Urinary bladder (tissue), 3 donors: ENCODE measurements at regions not wholly inside any gene's neighbourhood (a gene's known extent, or its start where the extent isn't known, plus 50 kb on each side); places are given as distances from the start of the nearest gene placed in this dataset.
"Not testable (repeated sequence)": the region's sequence is repeated elsewhere in the genome, so short reads cannot be mapped to it uniquely, and the experiment has no call there.

Experiments used
- DNase-seq: peaks from one replicate; pipeline ENCODE4 v3.0.0-alpha.2; 2015; ENCODE audit errors: extremely low spot score
- H3K27ac ChIP-seq: one replicate; pipeline ENCODE4 v1.5.1; 2013; ENCODE audit warnings: low read depth, mild to moderate bottlenecking, moderate library complexity
- H3K36me3 ChIP-seq: one replicate; pipeline ENCODE4 v1.6.1; 2013; ENCODE audit warnings: mild to moderate bottlenecking, moderate library complexity; ENCODE audit not compliant: insufficient read depth
- H3K4me1 ChIP-seq: one replicate; pipeline ENCODE4 v1.6.1; 2013; ENCODE audit warnings: mild to moderate bottlenecking, moderate library complexity; ENCODE audit not compliant: insufficient read depth
- H3K4me3 ChIP-seq: one replicate; pipeline ENCODE4 v1.5.1; 2013; ENCODE audit warnings: low read depth, low read length
- WGBS: extraction: QIAGEN DNeasy Blood & Tissue Kit; methylation state at CpG from one replicate; pipeline ENCODE4 v1.1.7; 2013; 5-methylcytosine and 5-hydroxymethylcytosine counted together
- donor health status: healthy with polysubstance abuse.
- donor health status: healthy.

GRCh38 chr4:57729775-57730570, 619.8 kb upstream of the IGFBP7 start:
- not testable (repeated sequence) for H3K27ac ChIP-seq, H3K4me3 ChIP-seq, H3K4me1 ChIP-seq, H3K36me3 ChIP-seq, DNase-seq
- WGBS, result 92% methylated on average over 33 of the region's 33 CpGs

DNA sequence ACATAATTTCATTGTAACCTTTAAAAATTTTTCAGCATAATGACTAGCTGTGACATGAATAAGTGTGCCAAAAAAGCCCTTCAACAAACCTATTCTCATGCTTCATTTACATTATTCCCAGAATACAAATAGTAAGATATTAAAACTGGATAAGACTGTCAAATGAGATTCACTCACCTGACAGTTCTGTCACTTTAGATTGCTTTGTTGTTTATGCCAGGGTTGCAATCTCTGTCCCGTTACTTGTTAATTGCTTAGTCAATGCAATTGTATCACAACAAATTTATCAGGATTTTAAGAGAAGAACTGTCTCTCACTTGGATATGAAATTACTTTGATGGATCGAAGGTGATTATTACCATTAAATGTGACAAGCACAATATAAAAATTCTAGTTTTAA, 616.0 kb upstream of the IGFBP7 start:
- DNase-seq, result no peak
- Histone ChIP-seq H3K4me1 (no peaks in the 10 kb centered on the region), H3K4me3 (no peak overlapping the region), H3K36me3 (no peaks in the 10 kb centered on the region), H3K27ac (no peak overlapping the region)
- 93% methylated on average over 2 of the region's 2 CpGs for WGBS

DNA sequence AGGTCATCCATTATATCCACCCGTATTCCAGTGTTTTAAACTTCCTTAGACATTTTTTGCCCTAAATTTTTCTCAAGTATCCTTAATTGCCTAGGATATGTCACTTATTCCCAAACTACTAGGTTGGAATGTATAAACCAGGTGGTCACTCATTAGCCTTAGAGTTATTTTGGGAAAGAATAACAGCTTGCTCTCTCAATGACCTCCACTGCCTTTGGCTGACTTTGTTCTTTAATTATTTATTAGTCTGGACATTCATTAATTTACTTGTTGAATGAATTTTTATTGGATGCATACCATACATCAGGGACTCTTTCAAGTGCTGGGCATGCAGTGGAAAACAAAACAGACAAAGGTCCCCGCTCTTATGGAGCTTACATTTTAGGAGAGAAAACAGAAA, 609.3 kb upstream of the IGFBP7 start:
- 82% methylated on average over 2 of the region's 2 CpGs for WGBS
- no peak for DNase-seq
- no peak overlapping the region for H3K4me3 ChIP-seq
- no peaks in the 10 kb centered on the region for H3K4me1 ChIP-seq
- no peak overlapping the region for H3K27ac ChIP-seq
- no peaks in the 10 kb centered on the region for H3K36me3 ChIP-seq

GRCh38 chr4:57714313-57714712, 604.1 kb upstream of the IGFBP7 start:
- H3K4me1 ChIP-seq, H3K27ac ChIP-seq, H3K4me3 ChIP-seq, H3K36me3 ChIP-seq, DNase-seq: not testable (repeated sequence)
- 90% methylated on average over 10 of the region's 10 CpGs for WGBS

DNA sequence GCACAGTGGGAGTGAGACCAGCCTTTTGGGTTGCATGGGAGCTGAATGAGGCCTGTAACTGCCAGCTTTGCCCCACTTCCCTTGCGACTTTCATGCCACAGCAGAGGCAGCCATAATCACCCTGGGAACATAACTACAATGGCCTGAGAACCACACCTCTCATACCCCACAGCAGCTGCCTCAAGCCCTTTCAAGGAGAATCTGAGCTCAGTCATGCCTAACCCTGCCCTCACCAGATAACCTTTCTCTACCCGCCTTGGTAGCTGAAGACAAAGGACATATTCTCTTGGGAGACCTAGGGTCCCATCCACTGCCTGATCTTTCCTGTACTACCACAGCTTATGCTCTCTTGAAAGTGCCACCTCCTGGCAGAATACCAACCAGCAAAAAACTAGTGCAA, 599.9 kb upstream of the IGFBP7 start:
- H3K4me1 ChIP-seq, result no peaks in the 10 kb centered on the region
- no peak for DNase-seq
- no peak overlapping the region for H3K27ac ChIP-seq
- H3K36me3 ChIP-seq, result no peaks in the 10 kb centered on the region
- 82% methylated on average over 2 of the region's 2 CpGs for WGBS
- no peak overlapping the region for H3K4me3 ChIP-seq

DNA sequence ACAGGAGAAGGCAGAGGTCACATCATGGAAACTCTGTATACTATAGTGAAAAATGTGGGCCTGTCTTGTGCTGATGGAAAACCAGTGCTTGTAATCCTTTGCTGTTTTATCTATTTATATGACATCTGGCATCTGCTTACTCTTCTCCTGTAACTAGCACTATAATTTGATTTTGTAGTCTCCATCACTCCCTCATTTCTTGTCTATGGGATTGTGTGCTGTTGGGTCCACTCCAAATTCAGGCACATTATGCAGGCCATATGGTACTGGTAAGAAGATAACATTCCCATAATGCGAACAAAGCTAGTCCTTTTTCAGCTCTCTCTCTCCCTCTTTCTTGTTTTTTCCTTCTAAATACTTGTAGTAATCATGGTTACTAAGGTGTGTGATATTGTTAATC, 581.2 kb upstream of the IGFBP7 start:
- DNase-seq, result peak; percentile 15
- no peak overlapping the region for H3K27ac ChIP-seq
- no peak overlapping the region for H3K4me3 ChIP-seq
- no peaks in the 10 kb centered on the region for H3K36me3 ChIP-seq
- 83% methylated on average over 1 of the region's 1 CpG for WGBS
- H3K4me1 ChIP-seq, result no peaks in the 10 kb centered on the region

DNA sequence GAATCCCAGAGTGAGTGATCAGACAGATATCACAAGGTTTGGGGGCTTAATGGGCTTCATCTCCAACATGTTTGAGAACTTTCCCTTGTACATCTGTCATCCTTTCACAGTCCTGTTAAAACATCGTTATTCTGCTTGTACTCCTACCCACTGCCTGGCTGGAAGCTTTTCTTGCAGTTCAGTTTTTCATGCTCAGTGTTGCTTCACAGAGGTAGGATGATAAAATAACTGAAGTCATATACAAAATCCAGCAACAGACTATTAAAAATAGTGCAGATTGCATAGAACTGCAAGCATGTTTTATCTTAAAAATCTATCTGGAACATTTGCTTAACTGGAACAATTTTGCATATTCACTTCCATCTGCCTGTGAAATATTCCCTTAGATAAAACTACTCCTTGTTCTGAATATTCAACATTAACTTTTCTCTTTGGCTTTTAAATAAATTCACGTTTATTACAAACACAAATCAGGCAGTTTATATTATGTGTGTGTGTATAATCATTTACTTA, 579.6 kb upstream of the IGFBP7 start:
- WGBS, result 40% methylated on average over 2 of the region's 2 CpGs
- Histone ChIP-seq H3K36me3 (no peaks in the 10 kb centered on the region), H3K27ac (no peak overlapping the region), H3K4me3 (no peak overlapping the region), H3K4me1 (no peaks in the 10 kb centered on the region)
- no peak for DNase-seq

- Histone ChIP-seq H3K4me3 (no peak overlapping the region), H3K4me1 (no peaks in the 10 kb centered on the region), H3K27ac (no peak overlapping the region), H3K36me3 (no peaks in the 10 kb centered on the region)
- DNase-seq, result no peak
These were observed 572.1 kb upstream of the IGFBP7 start for GRCh38 chr4:57682275-57682674.

DNA sequence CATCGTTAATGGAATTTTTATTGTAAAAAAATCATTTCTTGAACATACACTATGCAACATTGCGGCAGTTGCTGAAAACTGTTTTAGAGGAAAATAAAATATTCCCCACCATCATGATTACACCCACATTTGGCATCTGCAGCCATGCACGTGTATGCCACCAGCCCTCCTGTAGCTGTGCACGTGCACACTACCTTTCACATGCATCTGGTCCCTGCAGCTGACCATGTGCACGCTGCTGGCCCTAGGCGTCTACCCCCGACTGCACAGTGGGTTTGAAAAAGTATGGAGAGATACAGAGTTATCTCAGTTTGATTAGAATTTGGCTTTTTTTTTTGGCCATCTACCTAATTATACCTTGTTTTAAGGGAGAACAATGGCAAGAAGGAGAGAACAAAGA, 569.8 kb upstream of the IGFBP7 start:
- WGBS, result 85% methylated on average over 7 of the region's 7 CpGs
- no peak overlapping the region for H3K27ac ChIP-seq
- DNase-seq, result no peak
- no peaks in the 10 kb centered on the region for H3K36me3 ChIP-seq
- H3K4me3 ChIP-seq, result no peak overlapping the region
- H3K4me1 ChIP-seq, result no peaks in the 10 kb centered on the region

DNA sequence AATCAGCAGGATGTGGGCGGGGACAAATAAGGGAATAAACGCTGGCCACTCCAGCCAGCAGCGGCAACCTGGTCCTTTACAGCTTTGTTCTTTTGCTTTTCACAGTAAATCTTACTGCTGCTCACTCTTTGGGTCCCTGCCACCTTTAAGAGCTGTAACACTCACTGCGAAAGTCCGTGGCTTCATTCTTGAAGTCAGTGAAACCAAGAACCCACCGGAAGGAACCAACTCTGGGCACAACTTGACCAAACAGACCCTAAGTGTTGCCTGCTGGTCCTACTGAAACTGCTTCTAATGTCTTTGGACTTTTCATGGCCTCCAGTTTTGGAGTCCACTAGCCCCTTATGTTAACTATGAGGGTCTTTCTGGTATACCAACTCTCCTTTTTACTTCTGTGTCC, 566.2 kb upstream of the IGFBP7 start:
- Histone ChIP-seq H3K4me3 (no peak overlapping the region), H3K27ac (no peak overlapping the region), H3K4me1 (no peaks in the 10 kb centered on the region), H3K36me3 (no peaks in the 10 kb centered on the region)
- WGBS, result 97% methylated on average over 6 of the region's 6 CpGs
- DNase-seq, result no peak

- Histone ChIP-seq H3K27ac (no peak overlapping the region), H3K4me3 (no peak overlapping the region), H3K4me1 (no peaks in the 10 kb centered on the region), H3K36me3 (no peaks in the 10 kb centered on the region)
- 49% methylated on average over 2 of the region's 2 CpGs for WGBS
- no peak for DNase-seq
These were observed 562.8 kb upstream of the IGFBP7 start for GRCh38 chr4:57672846-57673433.

DNA sequence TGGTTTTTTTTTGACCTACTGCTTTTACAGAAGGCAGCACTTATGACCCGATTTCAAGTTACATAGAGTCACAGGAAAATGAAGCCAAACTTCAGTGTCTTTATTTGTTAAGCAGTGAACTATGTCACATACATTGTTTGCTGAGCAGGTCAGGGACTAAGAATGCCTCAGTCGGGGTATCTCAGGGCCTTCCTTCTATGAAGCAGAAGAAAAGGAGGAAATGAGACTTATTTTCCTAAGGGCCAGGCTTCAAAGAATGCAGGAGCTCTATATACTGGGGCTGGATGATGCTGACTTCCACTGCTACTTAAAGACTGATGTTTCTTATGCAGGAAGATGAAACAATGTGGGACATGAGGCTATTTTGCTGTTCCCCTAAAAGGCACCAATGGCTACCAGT, 558.4 kb upstream of the IGFBP7 start:
- Histone ChIP-seq H3K27ac (no peak overlapping the region), H3K4me3 (no peak overlapping the region), H3K4me1 (no peaks in the 10 kb centered on the region), H3K36me3 (no peaks in the 10 kb centered on the region)
- DNase-seq, result no peak
- WGBS, result 56% methylated on average over 2 of the region's 2 CpGs

DNA sequence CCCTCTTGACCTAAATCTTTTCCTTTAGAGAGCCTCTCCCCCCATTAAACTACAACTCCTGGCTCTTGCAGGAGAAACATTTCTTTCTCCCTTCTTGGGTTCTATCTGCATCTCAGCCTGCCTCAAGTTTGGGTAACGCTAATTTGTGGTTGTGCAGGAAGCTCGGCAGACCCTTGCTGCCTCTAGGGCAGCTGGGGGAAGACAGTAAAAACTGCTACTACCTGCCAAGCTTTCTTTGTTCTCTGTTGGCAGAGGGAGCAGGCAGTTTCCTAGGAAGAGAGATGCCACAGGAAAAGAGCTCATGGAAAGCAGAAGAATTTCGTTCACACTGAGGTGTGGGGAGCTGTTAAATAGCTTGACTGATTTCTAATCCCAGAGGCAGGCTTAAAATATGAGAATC, 555.6 kb upstream of the IGFBP7 start:
- WGBS, result 60% methylated on average over 3 of the region's 3 CpGs
- H3K4me1 ChIP-seq, result no peaks in the 10 kb centered on the region
- DNase-seq, result no peak
- no peak overlapping the region for H3K4me3 ChIP-seq
- no peak overlapping the region for H3K27ac ChIP-seq
- no peaks in the 10 kb centered on the region for H3K36me3 ChIP-seq

GRCh38 chr4:57661517-57662090, 551.4 kb upstream of the IGFBP7 start:
- 41% methylated on average over 5 of the region's 5 CpGs for WGBS
- Histone ChIP-seq H3K4me1 (no peaks in the 10 kb centered on the region), H3K36me3 (no peaks in the 10 kb centered on the region), H3K4me3 (no peak overlapping the region), H3K27ac (no peak overlapping the region)
- DNase-seq, result no peak
